Body of pancreas (tissue), 4 donors: ENCODE measurements at regions not wholly inside any gene's neighbourhood (a gene's known extent, or its start where the extent isn't known, plus 50 kb on each side); places are given as distances from the start of the nearest gene placed in this dataset.

Experiments used
- ATAC-seq: fragments of 150-250 bp; one replicate; pipeline ENCODE4 v1.9.1; 2016
- DNase-seq, 4 donors: peaks; one replicate each; pipeline ENCODE4 v3.0.0-alpha.2; 2019
- H3K27ac ChIP-seq, 4 donors: fragments of 200-600 bp; sonication (generic); 1 replicate in 3 of 4; 2 replicates in 1 of 4; pipeline versions ENCODE4 v1.5.1 to v1.6.1; 2016 to 2019; ENCODE audit warnings: mild to moderate bottlenecking in 1 of 4, mixed read lengths in 1 of 4, moderate library complexity in 1 of 4
- H3K27me3 ChIP-seq, 2 donors: fragments of 200-600 bp; sonication (generic); one replicate each; pipeline ENCODE4 v1.6.0; 2016; ENCODE audit warnings: mild to moderate bottlenecking in 1 of 2
- H3K36me3 ChIP-seq, 2 donors: fragments of 200-600 bp; sonication (generic); replicated peaks in 1 of 2; 2 replicates each; pipeline ENCODE4 v1.5.1; 2016; ENCODE audit warnings: low read depth in 2 of 2; ENCODE audit not compliant: insufficient read depth in 1 of 2
- H3K4me1 ChIP-seq: fragments of 200-600 bp; sonication (generic); one replicate; pipeline ENCODE4 v1.6.0; 2016
- H3K4me3 ChIP-seq, 2 donors: fragments of 200-600 bp; sonication (generic); 1 replicate in 1 of 2; 2 replicates in 1 of 2; pipeline ENCODE4 v1.5.1; 2016 to 2019
- H3K9me3 ChIP-seq, 3 donors: fragments of 200-600 bp; sonication (generic); 1 replicate in 2 of 3; 2 replicates in 1 of 3; pipeline ENCODE4 v1.5.1; 2016
- CTCF ChIP-seq, 7 experiments: fragments of 450-650 bp in 4 of 7; fragments of 200-600 bp in 3 of 7; sonication (generic) in 3 of 7; IDR thresholded peaks; one replicate each; pipeline ENCODE4 v1.5.1; 2016 to 2019; ENCODE audit warnings: antibody characterized with exemption in 7 of 7
- POLR2A ChIP-seq, 3 donors: fragments of 450-650 bp; IDR thresholded peaks; one replicate each; pipeline ENCODE4 v1.6.1; 2016; ENCODE audit warnings: antibody characterized with exemption in 3 of 3, mild to moderate bottlenecking in 2 of 3
- WGBS, 2 donors: methylation state at CpG; one replicate each; pipeline ENCODE4 v1.1.5; 2017; 5-methylcytosine and 5-hydroxymethylcytosine counted together
- intact Hi-C: fragments of 100-400 bp; cut with DNase I; formaldehyde crosslinking; loops from one replicate; pipeline ENCODE4 v1.15.1; 2023

GRCh38 chr16:86713021-86713631 is 134.8 kb downstream of the FOXL1 start:
- DNase-seq = no peak
- H3K27ac ChIP-seq = no peak overlapping the region
- H3K4me3 ChIP-seq = no peak overlapping the region
- no peaks in the 10 kb centered on the region for H3K36me3 ChIP-seq
- intact Hi-C loops = no loop called here
- no peaks in the 10 kb centered on the region for H3K4me1 ChIP-seq
- TF ChIP-seq CTCF (IDR thresholded peaks at IDR 0.05) = no peak
- no peak for TF ChIP-seq POLR2A (IDR thresholded peaks at IDR 0.05)
- no peaks in the 10 kb centered on the region for H3K27me3 ChIP-seq
- WGBS, 2 donors = 68 to 74% methylated on average over 8 to 25 of the region's 25 CpGs
- no peak for ATAC-seq
- no peaks in the 10 kb centered on the region for H3K9me3 ChIP-seq

- 47 to 80% methylated on average over 3 to 4 of the region's 4 CpGs for WGBS, 2 donors
- ATAC-seq = no peak
- Histone ChIP-seq H3K27me3 (no peaks in the 10 kb centered on the region), H3K9me3 (no peaks in the 10 kb centered on the region), H3K4me3 (no peak overlapping the region), H3K27ac (no peak overlapping the region), H3K4me1 (no peaks in the 10 kb centered on the region), H3K36me3 (no peaks in the 10 kb centered on the region)
- DNase-seq = no peak
- TF ChIP-seq POLR2A (IDR thresholded peaks at IDR 0.05) (no peak), CTCF (IDR thresholded peaks at IDR 0.05) (no peak)
- intact Hi-C loops = no loop called here
These were observed 135.8 kb downstream of the FOXL1 start for GRCh38 chr16:86714166-86714565.

- Histone ChIP-seq H3K36me3 (no peaks in the 10 kb centered on the region), H3K27ac (no peak overlapping the region), H3K27me3 (no peaks in the 10 kb centered on the region), H3K4me3 (no peak overlapping the region), H3K9me3 (no peaks in the 10 kb centered on the region), H3K4me1 (no peaks in the 10 kb centered on the region)
- intact Hi-C loops = no loop called here
- WGBS, 2 donors = 36 to 44% methylated on average over 8 to 9 of the region's 9 CpGs
- no peak for DNase-seq
- no peak for ATAC-seq
- no peak for TF ChIP-seq CTCF (IDR thresholded peaks at IDR 0.05)
- TF ChIP-seq POLR2A (IDR thresholded peaks at IDR 0.05) = no peak
These were observed 138.3 kb downstream of the FOXL1 start for GRCh38 chr16:86716649-86717048.

GRCh38 chr16:86718118-86718517 is 139.8 kb downstream of the FOXL1 start:
- intact Hi-C loops = no loop called here
- DNase-seq (no peak), ATAC-seq (no peak)
- H3K4me3 ChIP-seq = no peak overlapping the region
- H3K4me1 ChIP-seq = no peaks in the 10 kb centered on the region
- no peaks in the 10 kb centered on the region for H3K36me3 ChIP-seq
- H3K9me3 ChIP-seq = no peaks in the 10 kb centered on the region
- 15 to 20% methylated on average over 5 to 9 of the region's 9 CpGs for WGBS, 2 donors
- no peaks in the 10 kb centered on the region for H3K27me3 ChIP-seq
- no peak for TF ChIP-seq CTCF (IDR thresholded peaks at IDR 0.05)
- no peak for TF ChIP-seq POLR2A (IDR thresholded peaks at IDR 0.05)
- no peak overlapping the region for H3K27ac ChIP-seq

- Histone ChIP-seq H3K4me3 (no peak overlapping the region), H3K4me1 (no peaks in the 10 kb centered on the region), H3K9me3 (no peaks in the 10 kb centered on the region), H3K27me3 (no peaks in the 10 kb centered on the region), H3K27ac (no peak overlapping the region), H3K36me3 (no peaks in the 10 kb centered on the region)
- intact Hi-C loops = no loop called here
- TF ChIP-seq CTCF (IDR thresholded peaks at IDR 0.05) (no peak), POLR2A (IDR thresholded peaks at IDR 0.05) (no peak)
- DNase-seq = no peak
- no peak for ATAC-seq
- WGBS, 2 donors = 67 to 68% methylated on average over 5 of the region's 5 CpGs
These were observed 144.6 kb downstream of the FOXL1 start for GRCh38 chr16:86722970-86723369.
